ENCODE measurements at regions not wholly inside any gene's neighbourhood (a gene's known extent, or its start where the extent isn't known, plus 50 kb on each side); places are given as distances from the start of the nearest gene placed in this dataset.
A peak's percentile ranks its signal among the peaks of the same experiment; 100 is the strongest.

DNA sequence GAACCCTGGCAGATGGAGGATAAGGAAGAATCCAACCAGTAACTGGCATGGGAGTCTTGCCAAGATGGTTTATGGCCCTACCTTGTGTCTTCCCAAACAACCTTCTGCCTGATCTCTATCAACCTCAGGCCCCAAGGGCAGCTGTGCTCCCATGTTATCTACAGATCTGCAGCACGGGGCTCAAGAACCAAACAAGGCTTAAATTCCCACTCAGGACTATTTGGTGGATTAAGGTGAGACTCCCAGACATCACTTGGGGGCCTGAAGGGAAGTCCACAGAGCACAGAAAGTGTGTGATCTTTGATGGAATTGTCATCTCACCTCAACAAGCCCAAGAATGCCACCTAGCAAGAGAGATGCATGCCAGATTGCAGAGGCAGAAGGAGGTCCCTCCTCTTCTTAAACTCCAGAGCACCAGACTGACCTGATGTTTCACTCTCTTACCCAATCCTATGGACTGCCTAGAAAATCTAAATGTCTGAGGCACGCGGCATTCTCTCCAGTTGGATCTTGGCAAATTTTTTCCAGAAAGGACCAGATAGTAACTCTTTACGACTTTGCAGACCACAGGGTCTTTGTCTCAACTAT lies 759.5 kb upstream of the TBX3 start:
- no peaks in the 10 kb centered on the region for H3K4me1 ChIP-seq (ENCODE audit: control insufficient read depth in 1 of 2, insufficient read depth in 2 of 2, low read length in 2 of 2)
- H3K9ac ChIP-seq (ENCODE audit: insufficient read depth, low read length, poor library complexity, severe bottlenecking), result no peak overlapping the region
- no peak overlapping the region for H3K27ac ChIP-seq (ENCODE audit: low read depth in 1 of 2, low read length in 2 of 2)
- H2AFZ ChIP-seq (ENCODE audit: insufficient read depth, low read depth, low read length, poor library complexity, severe bottlenecking), result no peak overlapping the region
- no peak for DNase-seq
- Mint-ChIP-seq H3K4me3 (no peak overlapping the region), H3K9me3 (no peaks in the 10 kb centered on the region), H3K27me3 (ENCODE audit: low read depth in 3 of 3) (peaks cover 0 to 2% (median 2%) of the 10 kb centered on the region in 3 donors), H3K27ac (no peak overlapping the region), H3K4me1 (no peaks in the 10 kb centered on the region), H3K36me3 (no peaks in the 10 kb centered on the region)
- TF ChIP-seq, protein P1, sequence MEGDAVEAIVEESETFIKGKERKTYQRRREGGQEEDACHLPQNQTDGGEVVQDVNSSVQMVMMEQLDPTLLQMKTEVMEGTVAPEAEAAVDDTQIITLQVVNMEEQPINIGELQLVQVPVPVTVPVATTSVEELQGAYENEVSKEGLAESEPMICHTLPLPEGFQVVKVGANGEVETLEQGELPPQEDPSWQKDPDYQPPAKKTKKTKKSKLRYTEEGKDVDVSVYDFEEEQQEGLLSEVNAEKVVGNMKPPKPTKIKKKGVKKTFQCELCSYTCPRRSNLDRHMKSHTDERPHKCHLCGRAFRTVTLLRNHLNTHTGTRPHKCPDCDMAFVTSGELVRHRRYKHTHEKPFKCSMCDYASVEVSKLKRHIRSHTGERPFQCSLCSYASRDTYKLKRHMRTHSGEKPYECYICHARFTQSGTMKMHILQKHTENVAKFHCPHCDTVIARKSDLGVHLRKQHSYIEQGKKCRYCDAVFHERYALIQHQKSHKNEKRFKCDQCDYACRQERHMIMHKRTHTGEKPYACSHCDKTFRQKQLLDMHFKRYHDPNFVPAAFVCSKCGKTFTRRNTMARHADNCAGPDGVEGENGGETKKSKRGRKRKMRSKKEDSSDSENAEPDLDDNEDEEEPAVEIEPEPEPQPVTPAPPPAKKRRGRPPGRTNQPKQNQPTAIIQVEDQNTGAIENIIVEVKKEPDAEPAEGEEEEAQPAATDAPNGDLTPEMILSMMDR (IDR thresholded peaks at IDR 0.05), result no peak
- no peaks in the 10 kb centered on the region for H3K9me3 ChIP-seq (replicated peaks in 1 of 2; ENCODE audit: control insufficient read depth in 1 of 2, insufficient read depth in 1 of 2, low read length in 2 of 2)
- WGBS (ENCODE audit: insufficient coverage), result 90% methylated on average over 3 of the region's 4 CpGs
- intact Hi-C loops (cut with micrococcal nuclease), result no loop called here
- H4K20me1 ChIP-seq (ENCODE audit: insufficient read depth, low read length), result no peaks in the 10 kb centered on the region
- H3K4me3 ChIP-seq (replicated peaks in 1 of 3; ENCODE audit: low read depth in 2 of 3, low read length in 3 of 3), result no peak overlapping the region
- H3K79me2 ChIP-seq (ENCODE audit: insufficient read depth, low read length), result no peaks in the 10 kb centered on the region
- peaks cover 0 to 3% of the 10 kb centered on the region in 2 donors for H3K27me3 ChIP-seq (ENCODE audit: control insufficient read depth in 2 of 2, insufficient read depth in 2 of 2, low read length in 2 of 2)
- no peak overlapping the region for H3K4me2 ChIP-seq (replicated peaks; ENCODE audit: extremely low read depth, low read length, poor library complexity, severe bottlenecking)
- H3K36me3 ChIP-seq (replicated peaks in 1 of 2; ENCODE audit: control insufficient read depth in 1 of 2, insufficient read depth in 2 of 2, low read length in 2 of 2), result no peaks in the 10 kb centered on the region

DNA sequence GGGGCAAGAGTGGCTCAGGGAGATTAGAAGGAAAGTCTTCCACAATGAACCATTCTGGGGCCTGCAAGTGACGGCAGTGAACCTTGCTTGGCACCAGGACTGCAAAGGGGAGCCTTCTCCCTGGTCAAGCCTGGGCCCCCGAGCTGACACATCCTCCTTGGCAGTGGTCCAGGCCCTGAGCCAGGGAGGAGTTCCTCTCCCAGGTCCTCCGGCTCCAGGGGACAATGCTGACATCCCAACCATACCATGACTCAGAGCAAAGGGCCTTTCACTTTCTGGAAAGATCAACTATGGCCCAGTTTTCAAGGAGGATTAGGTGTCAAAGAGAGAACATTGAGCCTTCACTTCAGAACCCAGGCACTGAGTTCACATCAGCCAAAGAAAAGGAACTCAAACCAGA lies 756.5 kb upstream of the TBX3 start:
- Histone ChIP-seq H3K27ac (ENCODE audit: low read depth in 1 of 2, low read length in 2 of 2) (no peak overlapping the region), H3K9me3 (replicated peaks in 1 of 2; ENCODE audit: control insufficient read depth in 1 of 2, insufficient read depth in 1 of 2, low read length in 2 of 2) (no peaks in the 10 kb centered on the region), H3K4me1 (ENCODE audit: control insufficient read depth in 1 of 2, insufficient read depth in 2 of 2, low read length in 2 of 2) (no peaks in the 10 kb centered on the region), H3K36me3 (replicated peaks in 1 of 2; ENCODE audit: control insufficient read depth in 1 of 2, insufficient read depth in 2 of 2, low read length in 2 of 2) (no peaks in the 10 kb centered on the region), H4K20me1 (ENCODE audit: insufficient read depth, low read length) (no peaks in the 10 kb centered on the region), H3K79me2 (ENCODE audit: insufficient read depth, low read length) (no peaks in the 10 kb centered on the region), H3K9ac (ENCODE audit: insufficient read depth, low read length, poor library complexity, severe bottlenecking) (no peak overlapping the region), H3K4me2 (replicated peaks; ENCODE audit: extremely low read depth, low read length, poor library complexity, severe bottlenecking) (no peak overlapping the region), H3K27me3 (ENCODE audit: control insufficient read depth in 2 of 2, insufficient read depth in 2 of 2, low read length in 2 of 2) (no peaks in the 10 kb centered on the region), H3K4me3 (replicated peaks in 1 of 3; ENCODE audit: low read depth in 2 of 3, low read length in 3 of 3) (no peak overlapping the region), H2AFZ (ENCODE audit: insufficient read depth, low read depth, low read length, poor library complexity, severe bottlenecking) (no peak overlapping the region)
- 50% methylated on average over 2 of the region's 3 CpGs for WGBS (ENCODE audit: insufficient coverage)
- H3K4me3 Mint-ChIP-seq, result peak overlapping the region in 1 of 2 donors; percentile 18
- DNase-seq, result no peak
- intact Hi-C loops (cut with micrococcal nuclease), result no loop called here
- no peaks in the 10 kb centered on the region for H3K4me1 Mint-ChIP-seq
- H3K27me3 Mint-ChIP-seq (ENCODE audit: low read depth in 3 of 3), result peaks cover 0 to 3% (median 0%) of the 10 kb centered on the region in 3 donors
- TF ChIP-seq, protein P1 (IDR thresholded peaks at IDR 0.05), result no peak
- H3K9me3 Mint-ChIP-seq, result peaks cover 0 to 4% (median 1%) of the 10 kb centered on the region in 7 donors
- H3K36me3 Mint-ChIP-seq, result no peaks in the 10 kb centered on the region
- no peak overlapping the region for H3K27ac Mint-ChIP-seq
